Occipital lobe (tissue), 1 donor: ENCODE measurements at regions not wholly inside any gene's neighbourhood (a gene's known extent, or its start where the extent isn't known, plus 50 kb on each side); places are given as distances from the start of the nearest gene placed in this dataset.
"Not testable (repeated sequence)": the region's sequence is repeated elsewhere in the genome, so short reads cannot be mapped to it uniquely, and the experiment has no call there.

Experiments used
- DNase-seq: peaks from one replicate; lab custom pipeline; 2025; lab: John Stamatoyannopoulos, UW

DNA sequence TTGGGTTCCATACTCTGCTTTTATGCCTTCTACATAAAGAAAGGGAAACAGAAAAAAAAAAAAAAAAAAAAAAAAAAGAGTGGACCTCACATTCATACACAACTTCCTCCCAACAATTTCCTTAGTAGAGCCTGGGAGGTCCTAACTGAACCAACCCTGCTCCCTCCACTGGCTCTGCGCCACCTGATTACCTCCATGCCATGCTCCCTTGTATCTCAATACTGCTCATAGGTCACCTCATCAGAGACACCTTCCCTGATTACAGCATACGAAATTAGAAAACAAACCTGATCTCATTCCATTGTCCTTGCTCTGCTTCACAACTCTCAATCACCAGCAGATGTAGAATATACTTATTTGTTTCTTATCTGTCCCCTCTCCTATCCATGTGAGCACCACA, 134.2 kb upstream of the EYA4 start:
- DNase-seq, result no peak

GRCh38 chr6:133108419-133108818, 132.7 kb upstream of the EYA4 start:
- DNase-seq, result no peak

GRCh38 chr6:133114973-133115372, 126.2 kb upstream of the EYA4 start:
- no peak for DNase-seq

GRCh38 chr6:133115946-133116345, 125.2 kb upstream of the EYA4 start:
- no peak for DNase-seq

DNA sequence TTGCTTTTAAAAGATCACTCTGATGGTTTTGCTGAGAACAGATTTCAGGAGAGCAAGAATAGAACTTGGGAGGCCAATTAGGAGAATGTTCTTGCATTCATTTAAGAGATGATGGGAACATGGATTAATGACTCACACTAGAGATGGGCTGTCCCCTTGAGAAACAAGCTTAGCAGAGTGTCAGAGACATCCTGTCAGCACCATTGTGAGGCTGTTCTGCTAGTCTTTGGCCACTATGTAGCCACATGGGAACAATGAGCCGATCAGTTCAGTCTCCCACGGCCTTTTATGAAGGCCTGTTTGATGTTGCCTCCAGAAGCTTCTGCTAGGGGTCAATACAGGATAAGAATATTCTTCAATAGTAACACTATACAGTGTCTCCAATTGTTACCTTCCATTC, 113.0 kb upstream of the EYA4 start:
- DNase-seq, result no peak

GRCh38 chr6:133129556-133129955, 111.6 kb upstream of the EYA4 start:
- no peak for DNase-seq

DNA sequence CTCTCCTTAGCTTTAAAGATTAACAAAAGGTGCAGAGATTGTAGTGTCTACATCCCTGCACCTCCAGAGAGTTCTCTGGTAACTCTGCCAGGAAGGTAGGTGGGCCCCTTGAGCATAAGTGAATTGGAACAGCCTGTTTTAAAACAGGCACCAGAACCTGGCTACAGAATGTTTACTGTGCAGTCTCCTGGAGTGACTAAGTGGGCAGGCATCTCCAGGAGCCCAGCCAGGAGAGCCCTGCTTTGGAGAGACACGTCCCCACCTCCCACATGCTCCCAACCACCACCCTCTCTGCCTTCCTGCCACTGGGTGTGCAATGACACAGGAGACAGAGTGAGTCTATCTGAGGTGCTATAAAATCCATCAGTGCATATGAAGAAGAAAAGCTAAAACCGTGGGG, 110.3 kb upstream of the EYA4 start:
- DNase-seq, result peak; percentile 82

GRCh38 chr6:133131621-133132465, 109.3 kb upstream of the EYA4 start:
- no peak for DNase-seq

DNA sequence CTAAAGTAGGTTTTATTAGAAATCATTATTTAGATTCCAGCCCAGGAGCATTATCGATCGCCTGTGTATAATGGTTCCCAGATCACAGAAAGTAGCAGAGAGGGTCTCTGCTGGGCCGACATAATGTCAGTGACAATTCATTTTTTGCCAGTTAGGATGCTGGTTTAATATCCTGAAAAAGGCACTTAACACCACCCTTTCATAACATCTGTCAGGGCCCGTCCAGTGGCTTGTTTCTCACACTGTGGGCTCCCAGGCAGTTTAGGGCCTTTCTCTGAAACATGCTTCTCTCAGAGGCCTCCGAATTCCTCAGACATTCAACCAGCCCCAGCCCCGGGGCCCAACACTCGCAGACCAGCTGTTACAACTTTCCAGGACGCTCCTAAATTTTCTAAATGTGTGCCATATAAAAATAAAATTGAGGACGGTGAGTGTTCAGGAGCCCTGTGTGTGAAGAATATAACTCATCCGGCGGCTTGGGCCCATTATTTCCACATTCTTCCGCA, 108.6 kb upstream of the EYA4 start:
- no peak for DNase-seq

DNA sequence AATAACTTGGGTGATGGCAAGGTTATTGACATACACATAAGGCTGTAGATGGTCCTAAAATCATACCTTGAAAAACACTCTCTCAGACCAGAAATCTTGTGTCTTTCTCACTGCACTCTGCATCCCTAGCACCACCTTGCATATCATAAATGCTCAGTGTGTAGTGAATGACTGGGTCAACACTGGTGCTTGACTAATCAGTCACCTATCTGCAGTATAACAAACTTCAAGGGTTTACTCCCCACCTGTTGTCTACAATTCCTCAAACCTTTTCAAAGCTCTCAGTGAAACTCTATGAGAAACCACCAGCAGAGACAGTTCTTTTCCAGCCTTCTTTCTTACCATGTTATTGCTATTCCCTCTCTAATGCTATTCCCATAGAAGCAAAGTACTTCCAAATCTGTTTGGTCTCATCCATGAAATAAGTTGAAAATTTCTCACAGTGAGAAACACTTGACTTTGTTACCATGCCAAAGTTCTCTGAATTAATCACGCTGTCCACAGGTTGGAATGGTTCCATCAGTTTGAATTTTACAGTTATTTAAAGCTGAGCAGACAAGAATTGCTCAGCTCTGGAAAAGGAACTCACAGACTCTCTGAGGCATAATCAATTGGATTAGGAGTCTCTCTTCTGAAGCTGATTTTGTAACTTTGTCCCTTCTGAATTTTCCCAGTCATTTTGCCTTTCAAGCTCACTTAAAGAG, 104.8 kb upstream of the EYA4 start:
- no peak for DNase-seq

GRCh38 chr6:133147470-133148184, 93.5 kb upstream of the EYA4 start:
- not testable (repeated sequence) for DNase-seq

DNA sequence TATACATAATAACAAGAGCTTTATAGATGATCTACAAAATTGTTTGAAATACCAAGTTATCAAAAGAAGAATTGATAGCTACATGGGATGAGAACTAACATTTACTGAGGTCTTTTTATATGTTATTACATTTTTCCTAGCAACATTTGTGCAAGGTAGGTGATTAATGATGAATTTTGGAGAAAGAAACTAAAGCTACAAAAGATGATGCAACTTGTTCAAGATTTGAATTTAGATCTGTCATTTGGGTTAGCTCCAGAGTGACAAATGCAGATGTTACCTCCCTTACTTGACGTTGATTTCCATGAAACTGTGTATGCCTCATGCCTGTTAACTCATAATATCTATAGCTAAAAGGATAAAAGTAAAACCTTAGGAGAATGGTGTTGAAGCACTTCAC, 84.5 kb upstream of the EYA4 start:
- no peak for DNase-seq

DNA sequence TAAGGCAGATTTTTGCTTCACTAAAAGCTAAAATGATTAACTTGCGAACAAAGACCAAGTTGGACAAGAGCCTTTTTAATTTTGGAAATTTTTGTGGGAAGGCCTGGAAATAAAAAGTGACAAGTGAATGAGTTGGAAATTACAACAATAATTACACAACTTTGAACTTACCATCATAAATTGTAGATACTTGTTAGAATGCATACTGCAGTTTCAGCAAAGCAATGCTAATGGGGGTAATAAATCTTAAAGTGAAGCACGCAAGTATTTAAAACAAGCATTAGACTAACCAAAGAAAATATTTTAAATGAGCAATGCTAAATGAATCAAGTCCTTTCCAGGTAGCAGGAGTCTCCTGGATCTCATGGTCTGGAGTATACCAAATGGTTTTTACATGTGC, 83.2 kb upstream of the EYA4 start:
- DNase-seq, result no peak

DNA sequence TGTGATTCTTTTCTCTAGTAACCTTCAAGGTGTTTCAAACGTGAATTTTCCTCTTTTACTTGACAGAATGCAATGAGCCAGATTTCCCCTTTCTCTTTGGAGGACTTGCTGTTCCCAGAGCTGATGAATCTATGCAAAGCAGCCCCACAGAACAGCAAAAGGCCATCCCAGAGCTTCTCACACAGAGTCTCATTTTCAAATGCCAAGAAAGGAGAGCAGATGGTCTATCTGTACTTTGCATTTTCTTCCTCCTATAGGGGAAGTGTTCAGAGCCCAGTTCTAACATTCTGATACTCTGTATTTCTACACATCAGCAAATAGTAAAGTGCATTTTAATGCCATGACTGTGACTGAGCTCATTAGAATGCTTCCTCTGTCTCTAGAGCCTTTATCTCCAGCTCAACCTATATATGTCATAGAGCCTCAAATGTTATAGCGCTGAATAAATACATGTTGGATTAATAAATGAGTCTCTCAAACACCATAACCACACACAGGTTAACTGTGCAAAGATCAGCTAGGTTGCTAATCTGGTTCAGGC, 81.8 kb upstream of the EYA4 start:
- peak; percentile 1 for DNase-seq

DNA sequence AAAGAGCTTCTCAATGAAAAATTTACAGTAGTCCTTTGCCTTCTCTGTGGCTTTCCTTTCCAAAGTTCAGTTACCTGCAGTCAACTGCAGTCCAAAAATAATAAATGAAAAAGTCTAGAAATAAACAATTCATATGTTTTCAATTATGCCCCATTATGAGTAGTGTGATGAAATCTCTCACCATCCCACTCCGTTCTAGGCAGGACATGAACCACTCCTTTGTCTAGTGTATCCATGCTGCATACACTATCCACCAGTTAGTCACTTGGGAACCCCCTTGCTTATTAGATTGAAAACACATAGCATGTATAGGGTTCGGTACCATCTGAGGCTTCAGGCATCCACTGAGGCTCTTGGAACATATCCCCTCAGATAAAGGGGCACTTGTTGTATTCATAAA, 80.6 kb upstream of the EYA4 start:
- no peak for DNase-seq

- no peak for DNase-seq
Observed at GRCh38 chr6:133165235-133165634, 75.9 kb upstream of the EYA4 start.

GRCh38 chr6:133166766-133167165, 74.4 kb upstream of the EYA4 start:
- DNase-seq, result no peak

DNA sequence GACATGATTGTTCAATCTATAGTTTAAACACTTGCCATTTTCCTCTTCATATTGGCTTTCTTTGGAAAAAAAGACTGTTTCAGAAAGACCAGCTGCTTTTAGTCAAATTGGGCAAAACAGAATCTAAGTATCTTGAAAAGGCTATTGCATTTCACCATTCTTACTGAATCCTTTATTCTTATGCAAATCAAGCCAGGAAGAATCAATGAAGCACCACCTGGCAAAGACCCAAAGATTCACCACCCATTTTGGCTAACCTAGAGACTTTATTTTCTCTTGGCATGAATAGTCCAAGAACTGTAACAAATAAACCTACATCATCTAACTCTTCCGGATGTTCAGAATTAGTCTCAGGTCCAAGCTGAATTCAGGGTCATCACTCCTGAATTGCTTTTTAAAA, 71.3 kb upstream of the EYA4 start:
- DNase-seq, result no peak

- DNase-seq, result no peak
Observed at GRCh38 chr6:133170602-133171001, 70.6 kb upstream of the EYA4 start.

GRCh38 chr6:133171989-133172604, 69.1 kb upstream of the EYA4 start:
- no peak for DNase-seq

DNA sequence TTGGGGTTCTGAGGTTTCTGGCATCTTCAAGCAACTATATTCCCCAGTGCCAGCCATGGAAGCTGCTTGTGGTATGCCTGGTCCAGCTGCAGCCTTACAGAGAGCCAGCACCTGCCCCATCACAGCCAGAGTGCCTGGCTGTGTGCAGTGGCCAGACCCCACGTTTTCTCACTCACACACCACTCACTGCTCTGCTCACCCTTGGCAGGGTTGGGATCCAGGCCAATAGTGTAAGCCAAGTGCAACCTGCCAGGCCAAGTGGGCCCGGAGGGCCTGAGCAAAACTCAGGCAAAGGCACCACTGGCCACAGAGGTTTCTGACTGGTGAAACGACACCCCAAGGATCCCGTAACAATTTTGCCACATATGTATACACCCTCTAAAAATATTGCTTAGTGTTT, 67.9 kb upstream of the EYA4 start:
- no peak for DNase-seq

GRCh38 chr6:133179481-133179880, 61.7 kb upstream of the EYA4 start:
- DNase-seq, result no peak
